ENCODE measurements at regions not wholly inside any gene's neighbourhood (a gene's known extent, or its start where the extent isn't known, plus 50 kb on each side); places are given as distances from the start of the nearest gene placed in this dataset.

DNA sequence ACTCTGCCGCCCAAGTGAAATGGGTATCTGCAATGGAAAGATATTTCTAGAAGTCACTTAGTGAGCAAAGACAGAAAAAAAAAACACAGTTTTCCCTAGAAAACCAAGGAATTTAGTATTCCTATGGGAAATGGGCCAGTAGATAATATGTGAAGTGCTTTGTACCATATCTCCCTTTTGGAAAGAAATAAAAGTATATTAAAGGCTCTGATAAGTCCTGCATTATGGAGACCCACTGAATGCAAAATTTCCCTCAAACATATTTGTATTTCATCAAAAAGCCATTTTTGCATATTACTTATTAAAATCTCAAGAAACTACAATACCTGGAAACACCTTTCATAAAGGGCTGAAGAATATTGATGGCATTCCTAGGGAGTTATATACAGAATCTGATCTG is 51.6 kb upstream of the DYNLRB2 start:
- DNase-seq (ENCODE audit: low read depth): no peak

DNA sequence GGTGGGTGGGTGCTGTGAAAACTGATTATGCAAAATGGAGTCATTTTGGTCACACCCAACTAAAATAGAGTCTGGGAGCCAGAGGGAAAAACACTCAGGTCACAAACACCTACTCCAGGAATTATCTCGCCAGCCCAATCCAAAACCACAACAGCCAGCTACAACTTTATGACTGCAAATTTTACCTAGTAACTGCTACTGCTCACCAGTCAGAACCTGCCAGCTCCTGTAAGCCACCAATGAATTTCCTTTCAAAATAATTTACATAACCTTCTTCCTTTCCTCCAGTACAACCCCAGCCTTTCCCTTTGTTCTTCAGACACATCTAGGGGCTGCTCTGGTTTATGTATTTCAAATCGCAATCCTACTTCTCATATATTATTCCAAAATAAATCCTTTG is 52.6 kb upstream of the DYNLRB2 start:
- no peak for DNase-seq (ENCODE audit: low read depth)

DNA sequence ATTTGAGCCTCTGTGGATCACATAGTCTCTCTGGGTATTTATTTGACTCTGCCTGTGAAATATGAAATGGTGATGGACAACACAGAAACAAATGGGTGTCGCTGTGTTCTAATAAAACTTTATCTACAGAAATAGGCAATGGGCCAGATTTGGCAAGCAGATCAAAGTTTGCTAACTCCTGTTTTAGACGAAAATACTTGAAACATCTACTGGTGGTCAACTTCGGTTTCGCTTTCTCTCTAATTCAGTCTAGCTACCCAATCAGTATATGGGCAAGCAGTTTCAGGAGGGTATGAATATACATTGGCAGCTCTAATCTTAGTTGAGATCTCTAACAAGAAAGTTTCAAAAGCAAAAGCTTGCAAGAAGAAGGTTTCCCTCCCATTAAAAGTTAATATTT is 60.1 kb upstream of the DYNLRB2 start:
- no peak for DNase-seq (ENCODE audit: low read depth)

GRCh38 chr16:80477838-80478237 is 63.0 kb upstream of the DYNLRB2 start:
- no peak for DNase-seq (ENCODE audit: low read depth)

DNA sequence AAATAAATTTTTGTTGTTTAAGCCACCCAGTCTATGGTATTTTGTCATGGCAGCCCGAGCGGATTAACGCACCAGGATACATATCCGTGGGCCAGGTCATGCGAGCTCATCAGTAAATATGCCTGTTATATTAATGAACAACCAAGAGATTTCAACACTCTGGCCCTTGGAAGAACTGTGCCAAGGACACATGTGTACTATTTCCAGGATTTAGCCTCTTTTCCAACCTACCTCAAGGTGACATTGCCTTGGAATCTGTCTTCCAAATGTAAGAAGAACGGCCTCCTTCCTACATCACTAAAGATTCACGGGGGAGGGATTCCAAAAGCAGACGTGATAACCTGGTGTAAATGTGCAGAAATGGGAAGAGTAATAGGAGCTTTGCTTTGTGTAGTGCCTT is 72.8 kb upstream of the DYNLRB2 start:
- no peak for DNase-seq (ENCODE audit: low read depth)

DNA sequence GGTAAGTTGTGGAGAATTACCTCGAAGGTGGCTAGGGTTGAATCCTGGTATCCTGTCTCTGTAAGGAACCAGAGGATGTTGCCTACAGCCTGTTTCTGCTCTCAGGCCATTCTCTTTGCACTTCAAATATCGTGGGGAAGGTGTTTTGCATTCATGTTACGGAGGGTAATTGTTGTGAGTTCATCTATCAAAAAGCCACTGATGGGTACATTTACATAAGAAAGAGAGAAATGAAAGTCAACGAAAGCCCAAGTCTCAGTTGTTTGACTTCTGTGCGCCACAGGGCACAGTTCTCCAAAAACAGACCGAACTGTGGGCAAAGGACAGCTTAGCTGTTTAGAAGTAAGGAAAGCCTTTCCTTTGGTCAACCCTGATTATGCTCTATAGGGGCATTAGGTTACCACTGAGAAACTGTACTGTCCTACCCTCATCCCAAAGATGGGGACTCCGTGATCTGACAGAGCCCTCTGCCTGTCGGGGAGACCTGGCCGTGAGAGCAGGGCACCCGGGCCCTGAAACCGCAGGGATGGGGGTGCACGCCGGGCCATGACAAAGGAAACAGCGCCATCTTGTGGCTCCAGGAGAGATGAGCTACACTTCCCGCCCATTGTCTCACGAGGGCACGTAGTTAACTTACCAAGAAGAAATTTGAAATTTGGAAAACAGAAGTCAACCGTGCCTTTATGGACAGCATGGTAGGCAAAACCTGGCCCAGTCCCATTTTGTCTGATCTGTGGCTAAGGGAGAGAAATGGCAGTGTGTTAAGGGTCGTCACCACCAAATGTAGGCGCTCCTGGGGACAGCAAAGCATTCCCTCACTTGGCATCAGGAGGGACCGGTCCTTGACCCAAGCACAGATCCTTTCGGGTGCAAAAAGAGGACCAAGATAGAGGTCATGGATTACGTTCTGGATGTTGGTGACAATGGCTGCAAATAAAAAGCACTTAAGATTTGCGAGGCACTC is 74.5 kb upstream of the DYNLRB2 start:
- peak; percentile 58 for DNase-seq (ENCODE audit: low read depth)

DNA sequence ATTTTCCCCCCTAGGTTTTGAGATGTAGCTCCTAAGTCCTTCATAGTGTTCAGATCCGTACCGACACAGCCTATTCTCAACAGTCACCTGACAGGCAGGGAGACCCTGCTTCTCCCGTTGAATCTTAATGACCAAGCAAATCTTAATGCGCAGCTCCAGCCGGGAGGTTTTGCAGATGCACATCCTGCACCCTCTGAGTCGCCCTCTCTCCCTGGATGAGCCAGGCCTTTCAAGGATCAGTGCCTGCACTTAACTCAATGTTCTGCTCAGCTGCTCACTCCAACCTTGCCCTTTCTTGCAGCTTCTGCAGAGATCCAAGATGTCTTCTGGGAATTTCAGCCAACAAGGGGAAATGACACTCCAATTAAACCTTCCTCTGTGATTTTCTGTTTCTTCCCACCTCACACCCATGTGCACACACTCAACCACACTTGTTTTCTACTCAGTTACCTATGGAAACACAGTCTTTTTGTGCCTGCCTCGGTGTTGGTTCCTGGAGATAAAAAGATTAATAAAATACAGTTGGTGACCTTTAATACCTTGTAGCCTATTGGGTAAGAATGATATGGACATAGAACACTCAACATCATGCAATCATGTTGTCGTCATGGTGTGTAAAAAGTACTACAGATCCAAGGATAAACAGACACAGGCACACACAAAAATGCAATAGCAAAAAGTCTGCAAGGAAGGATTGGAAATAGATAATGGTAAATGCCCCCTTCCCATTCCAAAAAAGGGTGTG is 76.9 kb upstream of the DYNLRB2 start:
- no peak for DNase-seq (ENCODE audit: low read depth)

GRCh38 chr16:80463326-80463725 is 77.5 kb upstream of the DYNLRB2 start:
- DNase-seq (ENCODE audit: low read depth): no peak

GRCh38 chr16:80462917-80463316 is 77.9 kb upstream of the DYNLRB2 start:
- DNase-seq (ENCODE audit: low read depth): no peak

GRCh38 chr16:80460988-80461387 is 79.8 kb upstream of the DYNLRB2 start:
- no peak for DNase-seq (ENCODE audit: low read depth)

GRCh38 chr16:80459966-80460365 is 80.8 kb upstream of the DYNLRB2 start:
- DNase-seq (ENCODE audit: low read depth): peak; percentile 1

DNA sequence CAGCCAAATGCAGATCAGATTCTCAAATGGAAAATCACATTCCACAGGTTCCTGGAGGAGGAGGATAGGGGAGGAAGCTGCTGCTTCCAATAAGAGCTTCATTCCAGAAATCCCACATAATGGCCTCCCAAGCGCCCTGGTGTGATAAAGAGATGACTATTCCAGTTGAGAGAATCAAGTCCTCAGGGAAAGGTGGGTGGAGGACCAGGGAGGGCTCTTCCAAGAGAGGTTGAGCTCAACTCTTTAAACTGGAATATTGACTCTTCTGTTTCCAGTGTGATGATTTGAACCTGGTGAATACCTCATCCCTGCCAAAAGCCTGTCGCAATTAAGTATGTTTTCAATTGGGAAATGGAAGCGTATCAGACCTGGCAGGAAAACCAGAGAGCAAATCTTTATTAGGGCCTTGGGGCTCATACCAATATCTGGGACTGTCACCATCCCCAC is 81.4 kb upstream of the DYNLRB2 start:
- DNase-seq (ENCODE audit: low read depth): no peak

GRCh38 chr16:80457871-80458270 is 82.9 kb upstream of the DYNLRB2 start:
- DNase-seq (ENCODE audit: low read depth): no peak

- no peak for DNase-seq (ENCODE audit: low read depth)
These were observed 86.0 kb upstream of the DYNLRB2 start for GRCh38 chr16:80454802-80455201.

DNA sequence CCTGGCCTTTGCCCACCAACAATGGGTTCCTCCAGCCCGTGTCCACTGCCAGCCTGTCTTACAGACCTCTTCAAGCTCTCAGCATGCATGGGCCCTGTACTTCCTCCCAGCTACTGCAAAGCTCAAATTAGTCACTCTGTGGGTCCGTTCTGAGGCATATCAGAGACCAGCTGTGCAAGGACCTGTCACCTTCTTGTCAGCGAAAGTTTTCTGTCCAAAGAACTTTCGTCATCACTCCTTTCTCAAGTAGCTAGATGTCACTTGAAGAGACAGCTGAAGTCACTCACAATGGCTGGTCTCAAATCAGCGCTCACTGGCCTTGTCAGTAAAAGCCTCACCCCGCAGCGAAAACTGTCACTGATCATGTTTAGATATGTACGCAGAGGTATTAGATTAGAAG is 91.4 kb upstream of the DYNLRB2 start:
- DNase-seq (ENCODE audit: low read depth): no peak

GRCh38 chr16:80447241-80447640 is 93.6 kb upstream of the DYNLRB2 start:
- no peak for DNase-seq (ENCODE audit: low read depth)

DNA sequence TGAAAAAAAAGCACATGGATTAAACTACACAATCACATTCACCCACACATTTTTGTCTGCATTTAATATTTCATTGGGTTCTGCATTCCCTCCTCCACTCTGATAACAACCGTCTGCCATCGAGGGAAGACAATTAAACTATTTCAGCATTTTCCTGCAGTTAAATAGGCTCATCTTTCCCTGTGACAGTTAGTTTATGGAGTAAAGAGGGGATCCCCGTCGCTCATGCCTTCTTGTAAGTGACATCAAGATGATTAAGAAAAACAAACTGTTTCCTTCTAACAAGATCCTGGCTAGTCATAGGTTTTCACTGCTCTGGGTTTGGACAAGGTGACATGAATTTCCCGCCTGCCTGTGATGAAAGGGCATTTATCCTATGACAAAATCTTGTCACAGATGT is 98.0 kb upstream of the DYNLRB2 start:
- DNase-seq (ENCODE audit: low read depth): no peak

DNA sequence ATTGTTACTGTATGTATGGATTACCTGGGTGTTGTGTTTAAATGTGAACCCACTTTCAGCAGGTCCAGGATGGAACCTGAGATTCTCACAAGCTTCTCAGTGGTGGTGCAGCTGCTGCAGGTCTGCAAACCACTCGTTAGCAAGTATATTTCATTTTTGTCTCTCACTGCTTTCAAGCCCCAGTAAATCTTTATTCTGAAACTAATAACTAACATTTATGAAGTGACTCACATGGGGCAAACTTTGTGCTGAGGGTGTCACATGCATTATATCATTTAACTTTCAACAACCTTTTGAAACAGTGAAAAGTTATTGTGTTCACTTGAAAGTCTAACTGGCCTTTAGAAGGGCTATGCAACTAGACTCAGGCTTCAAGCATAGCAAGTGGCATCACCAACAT is 98.9 kb upstream of the DYNLRB2 start:
- DNase-seq (ENCODE audit: low read depth): no peak

DNA sequence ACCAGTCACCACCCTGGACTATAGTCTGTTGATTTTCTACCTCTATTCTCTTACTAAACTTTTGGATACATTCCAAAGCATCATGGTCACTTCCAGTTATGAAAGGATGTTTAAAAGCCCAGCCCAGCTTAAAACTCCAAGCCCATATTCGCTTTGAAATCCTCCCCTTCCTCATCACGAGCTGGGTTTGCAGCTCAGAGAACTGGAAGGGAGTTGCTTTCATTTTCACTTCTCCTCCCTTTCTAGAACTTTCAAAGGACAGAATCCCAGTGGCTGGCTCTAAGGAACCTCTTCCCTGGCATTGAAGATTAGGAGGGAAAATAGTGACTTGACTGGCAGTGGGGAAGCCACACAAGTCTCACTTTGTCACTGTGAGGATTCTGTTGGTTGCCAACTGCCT is 100.1 kb upstream of the DYNLRB2 start:
- no peak for DNase-seq (ENCODE audit: low read depth)

DNA sequence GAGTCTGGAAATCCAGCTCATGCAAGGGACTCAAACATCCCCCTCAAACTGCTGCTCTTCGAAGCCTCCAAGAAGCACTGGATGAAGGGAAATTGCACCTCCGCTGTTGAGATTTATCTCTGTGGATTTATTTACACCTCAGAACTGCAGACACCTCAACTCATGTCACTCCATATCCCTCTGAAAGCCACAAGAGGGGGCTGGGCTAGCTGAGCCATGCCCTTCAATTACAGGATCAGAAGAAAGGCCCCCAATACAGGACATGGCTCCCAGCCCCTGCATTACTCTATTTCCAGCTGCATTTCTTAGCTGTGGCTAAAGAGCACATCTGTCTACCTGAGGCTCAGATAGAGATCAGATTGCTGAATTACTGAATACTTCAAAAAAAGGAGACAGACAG is 103.1 kb upstream of the DYNLRB2 start:
- no peak for DNase-seq (ENCODE audit: low read depth)

DNA sequence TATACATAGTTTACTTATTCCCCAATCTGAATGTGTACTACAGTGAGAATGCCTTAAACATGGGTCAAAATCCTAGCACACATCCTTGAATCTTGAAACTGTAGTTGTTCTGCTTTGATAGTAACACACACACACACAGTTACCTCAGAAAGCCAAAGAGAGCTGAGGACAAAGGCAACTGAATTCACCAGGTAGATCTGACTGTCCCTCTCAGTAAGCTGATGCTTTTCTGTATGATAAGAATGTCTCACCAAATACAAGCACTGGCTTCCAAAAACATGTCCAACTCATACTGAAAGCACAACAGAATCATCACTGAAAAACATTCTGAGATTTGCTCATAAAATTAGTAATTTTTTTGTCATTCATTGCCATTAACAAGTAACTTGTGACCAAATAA is 104.3 kb upstream of the DYNLRB2 start:
- no peak for DNase-seq (ENCODE audit: low read depth)

DNA sequence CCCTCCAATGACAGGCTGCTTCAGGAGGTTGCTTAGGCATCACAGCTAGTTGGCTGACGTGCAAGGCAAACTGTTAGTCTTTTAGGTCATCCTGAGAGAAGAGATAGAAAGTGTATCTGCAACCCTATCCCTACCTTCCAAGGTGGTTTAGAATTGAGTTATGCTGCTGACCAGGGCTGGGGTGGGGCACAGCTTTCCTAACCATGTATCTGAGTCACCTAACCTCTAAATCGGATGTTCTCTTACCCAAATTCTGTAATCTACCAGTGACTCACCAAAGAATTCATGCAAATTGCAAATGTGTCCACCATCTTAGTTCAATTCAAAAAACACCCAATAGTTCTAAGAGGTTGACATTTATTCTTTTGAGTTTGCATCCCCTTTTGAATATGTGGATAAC is 107.2 kb upstream of the DYNLRB2 start:
- peak; percentile 2 for DNase-seq (ENCODE audit: low read depth)

GRCh38 chr16:80427795-80428194 is 113.0 kb upstream of the DYNLRB2 start:
- DNase-seq (ENCODE audit: low read depth): no peak

Measured in ELR (cell line).